ENCODE measurements at regions not wholly inside any gene's neighbourhood (a gene's known extent, or its start where the extent isn't known, plus 50 kb on each side); places are given as distances from the start of the nearest gene placed in this dataset.

GRCh38 chr2:219739066-219739465 lies 111.6 kb downstream of the SLC4A3 start:
- Histone ChIP-seq H3K4me3 (no peak overlapping the region), H3K27me3 (no peaks in the 10 kb centered on the region), H3K36me3 (no peaks in the 10 kb centered on the region), H3K9me3 (no peaks in the 10 kb centered on the region), H3K4me1 (no peaks in the 10 kb centered on the region), H3K27ac (no peak overlapping the region)
- DNase-seq (no peak), ATAC-seq (no peak)
- TF ChIP-seq, protein P1, sequence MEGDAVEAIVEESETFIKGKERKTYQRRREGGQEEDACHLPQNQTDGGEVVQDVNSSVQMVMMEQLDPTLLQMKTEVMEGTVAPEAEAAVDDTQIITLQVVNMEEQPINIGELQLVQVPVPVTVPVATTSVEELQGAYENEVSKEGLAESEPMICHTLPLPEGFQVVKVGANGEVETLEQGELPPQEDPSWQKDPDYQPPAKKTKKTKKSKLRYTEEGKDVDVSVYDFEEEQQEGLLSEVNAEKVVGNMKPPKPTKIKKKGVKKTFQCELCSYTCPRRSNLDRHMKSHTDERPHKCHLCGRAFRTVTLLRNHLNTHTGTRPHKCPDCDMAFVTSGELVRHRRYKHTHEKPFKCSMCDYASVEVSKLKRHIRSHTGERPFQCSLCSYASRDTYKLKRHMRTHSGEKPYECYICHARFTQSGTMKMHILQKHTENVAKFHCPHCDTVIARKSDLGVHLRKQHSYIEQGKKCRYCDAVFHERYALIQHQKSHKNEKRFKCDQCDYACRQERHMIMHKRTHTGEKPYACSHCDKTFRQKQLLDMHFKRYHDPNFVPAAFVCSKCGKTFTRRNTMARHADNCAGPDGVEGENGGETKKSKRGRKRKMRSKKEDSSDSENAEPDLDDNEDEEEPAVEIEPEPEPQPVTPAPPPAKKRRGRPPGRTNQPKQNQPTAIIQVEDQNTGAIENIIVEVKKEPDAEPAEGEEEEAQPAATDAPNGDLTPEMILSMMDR (IDR thresholded peaks at IDR 0.05), result no peak
- intact Hi-C loops (cut with DNase I), result no loop called here

GRCh38 chr2:219739866-219740440 lies 112.5 kb downstream of the SLC4A3 start:
- no peaks in the 10 kb centered on the region for H3K4me1 ChIP-seq

DNA sequence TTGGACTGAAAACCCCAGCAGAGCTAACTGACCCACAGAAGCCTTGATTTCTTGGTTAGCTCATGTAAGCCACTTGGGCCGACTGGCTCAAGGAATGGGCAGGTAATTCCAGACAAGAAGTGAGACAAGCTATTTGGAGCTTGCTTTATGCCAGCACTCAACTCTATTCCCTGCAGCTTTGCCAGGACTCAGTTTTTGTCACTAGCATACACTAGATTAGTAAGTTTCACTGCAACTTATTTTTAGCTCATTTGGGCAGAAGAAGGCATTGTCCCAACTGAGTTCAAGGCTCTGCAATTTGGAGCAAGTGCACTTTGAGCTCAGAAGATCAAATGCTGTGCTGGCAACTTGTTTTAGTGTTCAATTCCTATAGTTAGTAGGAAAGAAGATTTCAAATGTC lies 116.1 kb downstream of the SLC4A3 start:
- no peak for ATAC-seq
- intact Hi-C loops (cut with DNase I), result no loop called here
- Histone ChIP-seq H3K27me3 (no peaks in the 10 kb centered on the region), H3K27ac (no peak overlapping the region), H3K4me3 (no peak overlapping the region), H3K9me3 (no peaks in the 10 kb centered on the region), H3K4me1 (no peaks in the 10 kb centered on the region), H3K36me3 (no peaks in the 10 kb centered on the region)
- no peak for DNase-seq
- TF ChIP-seq, protein P1 (IDR thresholded peaks at IDR 0.05), result no peak

More at GRCh38 chr2:219739866-219740440, 112.5 kb downstream of the SLC4A3 start:
- Histone ChIP-seq H3K4me3 (no peak overlapping the region), H3K27ac (no peak overlapping the region), H3K9me3 (no peaks in the 10 kb centered on the region), H3K27me3 (no peaks in the 10 kb centered on the region), H3K36me3 (no peaks in the 10 kb centered on the region)
- no peak for DNase-seq
- TF ChIP-seq, protein P1 (IDR thresholded peaks at IDR 0.05), result no peak
- no peak for ATAC-seq
- intact Hi-C loops (cut with DNase I), result no loop called here

DNA sequence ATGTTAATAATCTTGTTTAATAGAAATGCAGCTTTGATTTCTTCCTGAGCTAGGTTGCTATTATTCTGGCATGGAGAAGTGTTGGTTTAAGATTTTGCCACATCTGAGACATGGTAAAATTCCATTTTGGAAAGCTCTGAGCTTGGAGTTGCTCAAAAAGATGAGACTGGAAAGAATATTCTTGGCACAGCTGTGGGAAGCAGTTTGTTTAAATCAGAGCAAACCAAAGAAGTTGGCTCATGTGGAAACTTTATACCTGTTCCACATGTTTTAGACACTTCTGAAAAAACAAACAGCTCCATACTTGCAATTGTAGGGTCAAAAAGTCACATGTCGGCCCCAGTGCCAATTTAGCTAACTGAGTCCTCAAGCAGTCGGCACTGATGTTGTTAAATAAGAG lies 116.6 kb downstream of the SLC4A3 start:
- Histone ChIP-seq H3K4me1 (no peaks in the 10 kb centered on the region), H3K4me3 (no peak overlapping the region), H3K36me3 (no peaks in the 10 kb centered on the region), H3K27ac (no peak overlapping the region), H3K9me3 (no peaks in the 10 kb centered on the region), H3K27me3 (no peaks in the 10 kb centered on the region)
- no peak for DNase-seq
- TF ChIP-seq, protein P1 (IDR thresholded peaks at IDR 0.05), result no peak
- no peak for ATAC-seq
- intact Hi-C loops (cut with DNase I), result no loop called here

GRCh38 chr2:219744600-219744999 lies 117.2 kb downstream of the SLC4A3 start:
- TF ChIP-seq, protein P1 (IDR thresholded peaks at IDR 0.05), result no peak
- intact Hi-C loops (cut with DNase I), result no loop called here
- no peaks in the 10 kb centered on the region for H3K27me3 ChIP-seq

DNA sequence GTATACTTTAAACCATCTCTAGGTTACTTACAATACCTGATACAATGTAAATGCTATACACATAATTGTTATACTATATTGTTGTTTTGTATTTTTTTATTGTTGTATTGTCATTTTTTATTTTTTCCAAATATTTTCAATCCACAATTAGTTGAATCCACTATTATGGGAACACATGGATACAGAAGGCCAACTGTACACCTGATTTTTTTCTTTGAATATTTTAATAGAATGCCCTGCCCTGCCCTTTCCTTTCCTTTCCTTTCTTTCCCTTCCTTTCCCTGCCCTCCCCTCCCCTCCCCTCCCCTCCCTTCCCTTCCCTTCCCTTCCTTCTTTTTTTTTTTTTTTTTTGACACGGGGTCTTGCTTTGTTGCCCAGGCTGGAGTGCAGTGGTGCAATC lies 120.2 kb downstream of the SLC4A3 start:
- H3K27me3 ChIP-seq, result no peaks in the 10 kb centered on the region
- no peak overlapping the region for H3K4me3 ChIP-seq
- no peak overlapping the region for H3K27ac ChIP-seq
- DNase-seq, result no peak
- no peak for ATAC-seq
- no peaks in the 10 kb centered on the region for H3K9me3 ChIP-seq
- no peaks in the 10 kb centered on the region for H3K4me1 ChIP-seq
- intact Hi-C loops (cut with DNase I), result no loop called here
- TF ChIP-seq, protein P1 (IDR thresholded peaks at IDR 0.05), result no peak
- H3K36me3 ChIP-seq, result no peaks in the 10 kb centered on the region

More at GRCh38 chr2:219744600-219744999, 117.2 kb downstream of the SLC4A3 start:
- Histone ChIP-seq H3K9me3 (no peaks in the 10 kb centered on the region), H3K4me3 (no peak overlapping the region), H3K36me3 (no peaks in the 10 kb centered on the region), H3K4me1 (no peaks in the 10 kb centered on the region), H3K27ac (no peak overlapping the region)
- ATAC-seq (no peak), DNase-seq (no peak)

All from upper lobe of right lung (tissue), 1 donor.